HG02943 (cell line): ENCODE measurements at regions not wholly inside any gene's neighbourhood (a gene's known extent, or its start where the extent isn't known, plus 50 kb on each side); places are given as distances from the start of the nearest gene placed in this dataset.

Experiments
- ATAC-seq: cut with Tn5 transposase; IDR thresholded peaks from one replicate; pipeline ENCODE4 v1.9.1; 2021; ENCODE audit warnings: mild to moderate bottlenecking, low read depth, moderate library complexity; ENCODE audit not compliant: unreplicated experiment

DNA sequence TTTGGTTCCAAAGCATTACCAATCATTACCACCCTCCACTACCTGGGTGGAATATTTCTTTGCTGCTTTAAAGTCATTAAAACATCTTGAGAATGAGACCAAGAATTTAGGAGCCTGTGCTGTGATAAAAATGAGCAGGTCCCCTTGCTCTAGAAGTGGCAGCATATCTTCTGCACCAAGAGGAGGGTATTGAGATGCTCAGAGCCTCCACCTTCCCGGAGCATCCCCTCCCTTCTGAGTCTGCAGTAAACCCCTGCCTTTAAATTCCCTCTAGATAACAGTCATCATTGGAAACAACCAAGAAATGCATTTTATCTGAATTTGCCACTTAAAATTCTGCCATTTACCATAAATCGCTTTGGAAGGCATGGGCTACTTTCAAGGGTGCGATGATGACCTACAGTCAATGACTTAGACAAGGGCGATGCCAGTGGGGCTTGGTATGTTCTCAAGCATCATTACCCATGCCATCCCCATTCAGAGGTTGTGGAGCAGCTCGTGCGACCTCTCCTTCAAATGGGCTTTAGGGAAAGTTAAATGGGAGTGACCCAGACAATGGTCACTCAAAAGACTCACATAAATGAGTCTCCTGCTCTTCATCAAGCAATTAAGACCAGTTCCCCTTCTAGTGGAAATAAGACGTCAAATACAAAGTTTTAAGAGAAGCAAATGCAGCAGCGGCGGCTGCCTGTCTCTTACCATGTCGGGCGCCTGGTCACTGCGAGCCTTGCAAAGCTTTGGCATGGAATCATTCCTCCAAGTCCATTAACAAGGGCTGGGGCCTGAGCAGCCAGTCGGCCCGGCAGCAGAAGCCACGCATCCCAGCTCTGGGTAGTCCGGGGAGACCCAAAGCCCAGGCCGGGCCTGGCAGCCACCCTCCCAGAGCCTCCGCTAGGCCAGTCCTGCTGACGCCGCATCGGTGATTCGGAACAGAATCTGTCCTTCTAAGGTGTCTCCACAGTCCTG is 334.5 kb downstream of the TMEM121 start:
- ATAC-seq, result no peak

GRCh38 chr14:105861985-105862465 is 335.6 kb downstream of the TMEM121 start:
- ATAC-seq, result no peak

GRCh38 chr14:105862581-105863239 is 336.3 kb downstream of the TMEM121 start:
- ATAC-seq, result no peak

DNA sequence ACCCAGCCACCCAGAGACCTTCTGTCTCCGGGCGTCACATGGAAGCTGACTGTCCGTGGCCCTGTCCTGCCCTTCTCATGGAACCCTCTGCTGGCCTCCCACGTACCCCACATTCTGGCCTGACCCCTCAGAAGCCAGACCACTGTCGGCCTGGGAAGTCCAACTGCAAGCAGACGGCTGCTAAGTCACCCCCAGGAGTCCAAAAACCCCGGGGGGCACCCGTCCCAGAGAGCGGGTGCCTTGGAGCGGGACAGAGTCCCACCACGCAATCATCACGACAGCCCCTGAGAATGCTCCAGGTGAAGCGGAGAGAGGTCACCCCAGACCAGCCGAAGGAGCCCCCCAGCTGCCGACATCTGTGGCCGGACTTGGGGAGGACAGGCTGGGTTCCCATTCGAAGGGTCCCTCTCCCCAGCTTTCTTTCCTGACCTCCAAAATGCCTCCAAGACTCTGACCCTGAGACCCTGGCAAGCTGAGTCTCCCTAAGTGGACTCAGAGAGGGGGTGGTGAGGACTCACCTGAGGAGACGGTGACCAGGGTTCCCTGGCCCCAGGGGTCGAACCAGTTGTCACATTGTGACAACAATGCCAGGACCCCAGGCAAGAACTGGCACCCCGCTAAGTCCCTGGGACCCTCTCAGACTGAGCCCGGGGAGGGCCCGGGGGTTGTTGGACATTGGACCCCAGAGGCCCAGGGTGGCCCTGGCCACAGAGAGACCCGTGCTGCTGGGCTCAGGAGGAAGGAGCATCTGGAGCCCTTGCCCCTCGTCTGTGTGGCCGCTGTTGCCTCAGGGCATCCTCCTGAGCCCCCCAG is 337.1 kb downstream of the TMEM121 start:
- no peak for ATAC-seq

DNA sequence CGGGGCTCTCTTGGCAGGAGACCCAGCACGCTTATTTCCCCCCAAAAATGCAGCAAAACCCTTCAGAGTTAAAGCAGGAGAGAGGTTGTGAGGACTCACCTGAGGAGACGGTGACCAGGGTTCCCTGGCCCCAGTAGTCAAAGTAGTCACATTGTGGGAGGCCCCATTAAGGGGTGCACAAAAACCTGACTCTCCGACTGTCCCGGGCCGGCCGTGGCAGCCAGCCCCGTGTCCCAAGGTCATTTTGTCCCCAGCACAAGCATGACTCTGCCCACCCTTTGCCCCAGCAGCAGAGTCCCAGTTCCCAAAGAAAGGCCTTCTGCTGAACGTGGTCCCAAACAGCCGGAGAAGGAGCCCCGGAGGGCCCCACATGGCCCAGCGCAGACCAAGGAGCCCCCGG is 337.7 kb downstream of the TMEM121 start:
- ATAC-seq, result no peak

- ATAC-seq, result no peak
These were observed 338.4 kb downstream of the TMEM121 start for GRCh38 chr14:105864651-105865265.

DNA sequence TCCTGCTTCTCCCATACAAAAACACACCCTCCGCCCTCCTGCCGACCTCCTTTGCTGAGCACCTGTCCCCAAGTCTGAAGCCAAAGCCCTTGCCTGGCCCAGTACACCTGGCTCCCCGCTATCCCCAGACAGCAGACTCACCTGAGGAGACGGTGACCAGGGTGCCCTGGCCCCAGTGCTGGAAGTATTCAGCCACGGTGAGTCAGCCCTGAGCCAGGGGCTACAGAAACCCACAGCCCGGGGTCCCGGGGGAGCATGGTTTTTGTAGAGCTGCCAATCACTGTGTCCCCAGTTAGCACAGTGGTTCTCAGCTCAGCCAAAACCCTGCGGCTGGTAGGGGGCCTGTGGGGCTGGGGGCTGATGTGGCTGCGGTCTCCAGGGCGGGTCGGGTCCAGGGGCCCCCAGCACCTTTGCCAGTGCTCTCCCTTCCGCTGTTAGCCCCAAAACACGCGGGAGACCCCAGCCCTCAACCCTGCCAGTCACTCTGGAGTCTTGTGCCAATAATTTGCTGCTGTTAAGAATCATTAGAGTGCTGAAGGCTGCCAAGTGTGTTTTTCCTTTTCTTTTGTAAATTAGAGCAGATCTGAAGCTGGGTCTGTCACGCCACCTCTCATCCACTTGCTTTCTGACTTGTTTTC is 339.0 kb downstream of the TMEM121 start:
- ATAC-seq, result no peak

DNA sequence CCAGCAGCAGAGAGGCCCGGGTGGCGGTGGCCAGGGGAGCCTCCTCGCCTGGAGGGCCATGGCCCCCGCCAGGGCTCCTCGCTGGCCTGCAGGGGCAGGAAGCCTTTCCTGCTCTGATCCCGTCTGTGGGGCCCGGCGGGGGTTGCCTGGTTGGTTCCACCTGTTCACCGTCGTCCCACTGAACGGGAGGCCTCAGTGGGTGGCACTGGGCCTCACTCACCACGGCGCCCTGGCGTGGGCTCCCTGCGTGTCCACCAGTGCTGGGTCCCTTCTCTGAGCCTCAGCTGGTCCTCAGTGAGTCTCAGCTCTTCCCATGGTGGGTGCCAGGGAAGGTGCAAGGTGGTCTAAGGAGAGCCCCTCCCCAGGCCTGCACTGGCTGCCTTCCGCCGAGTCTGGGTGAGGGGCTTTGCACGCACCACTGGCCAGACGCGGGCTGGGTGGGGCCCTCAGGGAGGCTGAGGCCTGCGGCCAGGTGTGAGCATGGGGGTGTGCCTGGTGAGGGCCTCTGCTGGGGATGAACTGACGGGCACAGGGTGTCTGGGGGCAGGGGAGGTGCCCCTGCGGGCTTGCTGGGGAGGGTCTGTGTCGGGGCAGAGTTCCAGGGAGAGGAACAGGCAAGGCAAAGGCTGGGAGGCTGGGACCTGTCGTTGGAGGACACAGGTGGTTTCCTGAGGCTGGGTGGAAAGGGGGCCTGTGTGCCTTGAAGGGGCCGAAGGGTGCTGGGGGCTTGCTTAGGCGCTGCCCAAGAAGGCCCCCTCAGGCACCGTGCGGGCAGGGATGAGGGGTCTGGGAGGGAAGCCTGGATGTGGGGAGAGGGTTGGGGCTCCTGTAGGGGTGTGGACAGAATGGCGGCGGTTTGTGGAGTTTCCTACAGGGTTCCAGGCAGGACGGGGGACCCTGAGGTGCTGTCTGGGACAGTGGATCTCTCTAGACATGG is 339.8 kb downstream of the TMEM121 start:
- no peak for ATAC-seq

DNA sequence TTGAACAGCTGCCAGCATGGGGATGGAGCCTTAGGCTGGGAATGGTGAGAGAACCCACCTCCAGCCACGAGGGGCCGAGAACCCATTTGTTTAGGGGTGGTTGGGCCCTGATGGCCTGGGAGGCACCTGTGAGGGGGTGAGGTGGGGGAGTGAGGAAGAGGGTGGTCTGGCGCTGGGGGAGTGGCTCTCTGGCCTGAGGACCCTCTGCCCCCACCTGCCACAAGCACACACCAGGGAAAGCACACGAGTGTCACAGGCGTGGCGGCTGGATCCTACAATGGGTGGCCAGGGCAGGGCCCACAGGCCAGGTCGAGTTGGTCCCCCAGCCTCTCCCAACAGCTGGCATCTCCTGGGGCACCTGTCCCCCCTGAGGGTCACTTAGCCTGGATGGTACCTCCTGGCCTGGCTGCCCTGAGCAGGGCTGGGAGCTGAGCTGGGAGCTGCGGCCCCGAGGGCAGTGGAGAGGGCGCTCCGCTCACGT is 340.5 kb downstream of the TMEM121 start:
- ATAC-seq, result no peak

DNA sequence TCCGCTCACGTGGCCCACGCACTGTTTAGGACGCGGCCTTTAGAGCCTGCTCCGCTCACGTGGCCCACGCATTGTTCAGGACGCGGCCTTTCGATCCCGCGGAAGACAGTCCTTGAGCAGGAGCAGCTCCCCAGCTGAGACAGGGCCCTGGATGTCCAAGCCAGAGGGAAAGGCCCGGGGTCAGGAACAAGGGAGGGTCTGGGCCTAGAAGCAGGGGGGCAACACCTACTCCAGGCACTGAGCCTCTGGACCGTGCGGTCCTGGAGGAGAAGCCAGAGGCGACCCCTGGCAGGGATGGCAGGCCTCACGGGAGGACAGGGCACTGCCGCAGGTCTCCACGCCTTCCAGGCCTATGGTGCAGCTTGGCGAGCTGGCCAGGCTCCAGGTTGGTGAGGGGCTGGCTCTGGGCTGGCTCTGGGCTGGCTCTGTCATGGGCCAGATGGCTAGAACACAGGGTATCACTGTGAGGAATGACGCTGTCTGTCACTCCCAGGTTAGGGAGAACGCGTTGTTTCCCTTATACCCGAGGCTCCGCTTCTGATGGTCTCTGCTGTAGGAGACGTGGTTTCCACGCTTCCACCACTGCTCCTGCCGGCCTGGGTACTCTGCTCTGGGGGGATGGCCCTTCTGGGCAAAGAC is 341.7 kb downstream of the TMEM121 start:
- no peak for ATAC-seq

DNA sequence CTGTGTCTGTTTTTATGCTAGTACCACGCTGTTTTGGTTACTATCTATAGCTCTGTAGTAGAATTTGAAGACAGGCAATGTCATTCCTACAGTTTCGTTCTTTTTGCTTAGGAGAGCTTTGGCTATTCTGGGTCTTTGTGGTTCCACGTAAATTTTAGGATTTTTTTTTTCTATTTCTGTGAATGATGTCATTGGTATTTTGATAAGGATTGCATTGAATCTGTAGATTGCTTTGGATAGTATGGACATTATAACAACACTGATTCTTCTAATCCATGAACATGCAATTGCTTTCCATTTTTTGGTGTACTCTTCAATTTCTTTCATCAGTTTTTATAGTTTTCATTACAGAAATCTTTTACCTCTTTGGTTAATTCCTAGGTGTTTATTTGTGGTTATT is 345.2 kb downstream of the TMEM121 start:
- ATAC-seq, result no peak

GRCh38 chr14:105873870-105874512 is 347.6 kb downstream of the TMEM121 start:
- ATAC-seq, result no peak

- ATAC-seq, result no peak
These were observed 349.8 kb downstream of the TMEM121 start for GRCh38 chr14:105876158-105876557.

DNA sequence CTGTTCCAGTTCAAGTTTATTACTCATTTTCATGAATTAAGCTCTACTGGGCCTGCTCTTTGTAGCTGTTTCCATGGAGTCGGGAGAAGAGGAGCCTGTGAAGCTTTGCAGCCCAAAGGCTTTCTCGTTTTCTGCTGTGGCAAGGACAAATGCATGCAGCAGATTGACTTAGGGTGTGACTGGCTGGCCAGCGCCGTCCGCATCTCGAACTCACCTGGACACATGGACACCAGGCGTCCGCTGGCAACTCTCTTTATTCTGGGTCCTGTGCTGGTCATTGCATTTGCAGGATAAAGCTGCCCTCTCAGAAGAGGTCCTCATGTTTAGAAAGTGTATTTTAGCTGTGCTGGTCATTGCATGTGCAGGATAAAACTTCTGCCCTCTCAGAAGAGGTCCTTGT is 350.4 kb downstream of the TMEM121 start:
- no peak for ATAC-seq

GRCh38 chr14:105877645-105878044 is 351.3 kb downstream of the TMEM121 start:
- no peak for ATAC-seq

GRCh38 chr14:105878125-105878524 is 351.7 kb downstream of the TMEM121 start:
- no peak for ATAC-seq

- no peak for ATAC-seq
These were observed 352.2 kb downstream of the TMEM121 start for GRCh38 chr14:105878554-105878953.

DNA sequence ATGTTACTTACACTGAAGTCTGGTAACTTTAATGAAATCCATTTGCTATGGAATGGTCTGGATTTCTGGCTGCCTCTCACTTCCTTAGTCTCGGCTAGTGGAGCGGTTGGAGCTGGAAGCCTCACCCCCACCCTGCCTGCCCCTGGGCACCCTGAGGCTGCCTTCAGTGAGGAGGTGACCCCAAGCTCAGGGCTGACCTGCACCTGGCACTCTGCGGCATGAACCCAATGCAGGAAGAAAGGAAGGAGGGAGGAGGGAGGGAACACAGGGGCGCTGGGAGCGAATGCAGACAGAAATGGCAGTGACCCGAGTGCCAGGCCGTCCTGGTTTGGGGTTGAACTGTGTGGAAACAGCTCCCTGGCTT is 353.1 kb downstream of the TMEM121 start:
- no peak for ATAC-seq
